ENCODE measurements at regions not wholly inside any gene's neighbourhood (a gene's known extent, or its start where the extent isn't known, plus 50 kb on each side); places are given as distances from the start of the nearest gene placed in this dataset.

- TF ChIP-seq CTCF (IDR thresholded peaks at IDR 0.05; ENCODE audit: borderline replicate concordance, insufficient read depth, low read depth, low read length): no peak
- H3K4me3 ChIP-seq (ENCODE audit: low read depth, low read length): no peak overlapping the region
Measured at GRCh38 chr15:70505936-70506912, 257.1 kb downstream of the UACA start.

GRCh38 chr15:70505411-70505919 is 257.9 kb downstream of the UACA start:
- no peak for TF ChIP-seq CTCF (IDR thresholded peaks at IDR 0.05; ENCODE audit: borderline replicate concordance, insufficient read depth, low read depth, low read length)
- no peak overlapping the region for H3K4me3 ChIP-seq (ENCODE audit: low read depth, low read length)

- H3K4me3 ChIP-seq (ENCODE audit: low read depth, low read length): no peak overlapping the region
- TF ChIP-seq CTCF (IDR thresholded peaks at IDR 0.05; ENCODE audit: borderline replicate concordance, insufficient read depth, low read depth, low read length): no peak
Measured at GRCh38 chr15:70504988-70505387, 258.4 kb downstream of the UACA start.

GRCh38 chr15:70504299-70504951 is 258.9 kb downstream of the UACA start:
- no peak overlapping the region for H3K4me3 ChIP-seq (ENCODE audit: low read depth, low read length)
- no peak for TF ChIP-seq CTCF (IDR thresholded peaks at IDR 0.05; ENCODE audit: borderline replicate concordance, insufficient read depth, low read depth, low read length)

- no peak for TF ChIP-seq CTCF (IDR thresholded peaks at IDR 0.05; ENCODE audit: borderline replicate concordance, insufficient read depth, low read depth, low read length)
- H3K4me3 ChIP-seq (ENCODE audit: low read depth, low read length): no peak overlapping the region
Measured at GRCh38 chr15:70503798-70504298, 259.5 kb downstream of the UACA start.

- TF ChIP-seq CTCF (IDR thresholded peaks at IDR 0.05; ENCODE audit: borderline replicate concordance, insufficient read depth, low read depth, low read length): no peak
- H3K4me3 ChIP-seq (ENCODE audit: low read depth, low read length): no peak overlapping the region
Measured at GRCh38 chr15:70503073-70503745, 260.1 kb downstream of the UACA start.

Measured in GM12875 (cell line).